Hematopoietic multipotent progenitor cell treated with erythropoietin and hydrocortisone succinate and interleukin-3 and kit ligand, for 8 days (in vitro differentiated cells): ENCODE measurements at regions not wholly inside any gene's neighbourhood (a gene's known extent, or its start where the extent isn't known, plus 50 kb on each side); places are given as distances from the start of the nearest gene placed in this dataset.

Experiments used
- DNase-seq: peaks from one replicate; pipeline ENCODE4 v3.0.0-alpha.2; 2015

GRCh38 chr20:1060985-1061384, 57.4 kb upstream of the PSMF1 start:
- DNase-seq, result no peak

DNA sequence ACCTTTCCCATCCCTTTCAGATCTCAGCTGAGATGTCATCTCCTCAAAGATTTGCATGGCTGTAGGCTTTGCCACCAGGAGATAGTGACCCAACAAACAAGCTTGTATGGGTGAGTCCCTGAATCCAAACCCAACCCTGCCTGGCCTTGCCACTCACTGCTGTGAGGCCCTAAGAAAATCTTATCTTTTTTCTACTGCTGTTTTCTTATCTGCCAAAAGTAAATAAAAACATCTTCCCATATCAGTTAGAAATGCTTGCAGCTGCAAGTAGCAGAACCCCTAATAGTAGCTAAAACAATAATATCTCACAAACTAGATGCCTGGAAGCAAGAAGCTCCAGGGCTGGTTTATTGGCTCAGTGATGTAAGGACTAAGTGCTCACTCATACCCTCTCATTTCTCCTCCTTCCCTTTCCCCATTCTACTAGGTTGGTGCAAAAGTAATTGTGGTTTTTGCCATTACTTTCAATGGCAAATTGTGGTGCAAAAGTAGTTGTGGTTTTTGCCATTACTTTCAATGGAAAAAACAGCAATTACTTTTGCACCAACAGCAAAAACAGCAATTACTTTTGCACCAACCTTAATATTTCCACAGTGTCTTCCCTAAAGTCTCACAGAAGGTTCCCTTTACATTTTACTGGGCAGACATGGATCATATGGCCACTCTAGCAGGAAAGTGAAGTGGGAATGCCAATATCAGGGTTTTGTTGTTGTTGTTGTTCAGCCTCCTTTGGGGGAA, 56.7 kb upstream of the PSMF1 start:
- peak; percentile 15 for DNase-seq

DNA sequence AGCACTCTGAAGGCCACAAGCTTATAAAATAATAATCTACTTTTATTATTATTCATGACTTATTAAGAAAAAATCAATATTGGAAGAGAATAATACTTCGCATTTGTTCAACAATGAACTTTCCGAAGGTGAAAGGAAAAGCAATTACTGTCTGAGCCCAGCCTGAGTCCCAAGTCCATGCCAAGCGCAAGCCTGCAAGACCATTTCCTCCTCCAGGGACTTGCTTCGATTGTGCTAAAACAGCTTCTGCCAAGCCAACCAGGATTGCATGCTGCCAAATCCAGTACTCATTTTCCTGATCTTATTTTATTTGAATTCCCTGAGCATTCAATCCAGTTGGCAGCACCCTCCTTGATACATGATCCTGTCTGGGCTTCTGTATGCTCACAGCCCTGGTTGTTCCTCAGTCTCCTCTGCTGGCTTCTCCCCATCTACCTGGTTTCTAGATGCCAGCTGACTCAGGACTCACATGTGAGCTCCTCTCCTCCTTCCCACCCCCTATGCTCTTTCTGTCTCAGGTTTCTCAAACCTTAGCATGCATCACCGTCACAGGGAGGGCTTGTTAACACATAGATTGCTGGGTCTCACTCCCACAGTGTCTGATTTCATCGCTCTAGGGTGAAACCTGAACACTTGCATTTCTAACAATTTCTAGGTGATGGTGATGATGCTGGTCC, 55.9 kb upstream of the PSMF1 start:
- no peak for DNase-seq
